ENCODE measurements at regions not wholly inside any gene's neighbourhood (a gene's known extent, or its start where the extent isn't known, plus 50 kb on each side); places are given as distances from the start of the nearest gene placed in this dataset.
A peak's percentile ranks its signal among the peaks of the same experiment; 100 is the strongest.

DNA sequence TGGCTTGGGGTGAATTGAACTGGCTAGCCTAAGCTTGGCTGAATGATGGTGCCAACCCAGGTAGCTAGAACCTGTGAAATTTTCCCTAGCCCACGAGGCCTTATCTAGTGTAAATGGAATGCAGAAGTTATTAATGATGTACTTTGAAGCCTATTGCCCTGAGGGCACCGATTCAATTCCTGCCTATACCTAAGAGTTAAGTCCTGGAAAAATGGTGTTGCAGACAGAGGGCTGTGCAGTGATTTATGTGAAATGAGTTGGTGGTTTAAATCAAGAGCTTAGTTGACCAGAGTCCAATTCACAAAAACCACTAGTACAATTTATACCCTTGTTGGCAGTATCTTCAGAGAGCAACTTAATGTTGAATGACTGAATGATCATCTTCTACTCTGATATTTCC lies 373.8 kb upstream of the JAG1 start:
- no peaks in the 10 kb centered on the region for H3K36me3 ChIP-seq
- H3K4me1 ChIP-seq (ENCODE audit: low read depth) = no peaks in the 10 kb centered on the region
- no peak for DNase-seq (ENCODE audit: low read depth in 1 of 2, low spot score in 1 of 2)
- no peaks in the 10 kb centered on the region for H3K27me3 ChIP-seq
- TF ChIP-seq CTCF (IDR thresholded peaks at IDR 0.05; ENCODE audit: low read depth, low read length) = no peak
- H3K27ac ChIP-seq = no peak overlapping the region
- no peak overlapping the region for H3K4me3 ChIP-seq
- H3K9me3 ChIP-seq (ENCODE audit: low read depth) = no peaks in the 10 kb centered on the region

GRCh38 chr20:11048739-11049138 lies 374.9 kb upstream of the JAG1 start:
- no peaks in the 10 kb centered on the region for H3K9me3 ChIP-seq (ENCODE audit: low read depth)
- no peak for DNase-seq (ENCODE audit: low read depth in 1 of 2, low spot score in 1 of 2)
- no peak overlapping the region for H3K27ac ChIP-seq
- no peak for TF ChIP-seq CTCF (IDR thresholded peaks at IDR 0.05; ENCODE audit: low read depth, low read length)
- H3K4me1 ChIP-seq (ENCODE audit: low read depth) = no peaks in the 10 kb centered on the region
- no peaks in the 10 kb centered on the region for H3K27me3 ChIP-seq
- no peak overlapping the region for H3K4me3 ChIP-seq
- H3K36me3 ChIP-seq = no peaks in the 10 kb centered on the region

- Histone ChIP-seq H3K27ac (no peak overlapping the region), H3K4me3 (no peak overlapping the region), H3K9me3 (ENCODE audit: low read depth) (no peaks in the 10 kb centered on the region), H3K27me3 (no peaks in the 10 kb centered on the region), H3K36me3 (no peaks in the 10 kb centered on the region), H3K4me1 (ENCODE audit: low read depth) (no peaks in the 10 kb centered on the region)
- TF ChIP-seq CTCF (IDR thresholded peaks at IDR 0.05; ENCODE audit: low read depth, low read length) = no peak
- DNase-seq (ENCODE audit: low read depth in 1 of 2, low spot score in 1 of 2) = no peak
These were observed 376.6 kb upstream of the JAG1 start for GRCh38 chr20:11050350-11050749.

DNA sequence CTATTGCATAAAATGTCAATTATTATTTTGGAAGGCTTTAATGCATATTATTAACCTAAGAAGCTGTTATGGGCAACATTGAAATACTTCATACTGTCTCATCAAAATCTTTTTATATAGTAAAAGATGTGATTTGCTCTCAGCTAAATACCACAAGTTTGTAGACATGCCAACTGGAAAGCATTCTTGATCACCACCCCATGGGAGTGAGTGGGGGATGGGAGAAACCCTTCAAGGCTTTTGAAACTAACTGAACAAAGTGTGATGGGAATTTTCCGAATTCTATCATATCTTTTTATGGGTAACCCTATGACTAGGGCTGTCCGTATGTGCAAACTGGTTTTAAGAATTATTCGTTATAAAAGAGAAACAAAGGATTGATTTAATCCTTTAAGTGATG lies 377.3 kb upstream of the JAG1 start:
- Histone ChIP-seq H3K27ac (no peak overlapping the region), H3K27me3 (no peaks in the 10 kb centered on the region), H3K9me3 (ENCODE audit: low read depth) (no peaks in the 10 kb centered on the region), H3K4me1 (ENCODE audit: low read depth) (no peaks in the 10 kb centered on the region), H3K36me3 (no peaks in the 10 kb centered on the region), H3K4me3 (no peak overlapping the region)
- DNase-seq (ENCODE audit: low read depth in 1 of 2, low spot score in 1 of 2) = peak in 1 of 2 donors; percentile 27
- no peak for TF ChIP-seq CTCF (IDR thresholded peaks at IDR 0.05; ENCODE audit: low read depth, low read length)

DNA sequence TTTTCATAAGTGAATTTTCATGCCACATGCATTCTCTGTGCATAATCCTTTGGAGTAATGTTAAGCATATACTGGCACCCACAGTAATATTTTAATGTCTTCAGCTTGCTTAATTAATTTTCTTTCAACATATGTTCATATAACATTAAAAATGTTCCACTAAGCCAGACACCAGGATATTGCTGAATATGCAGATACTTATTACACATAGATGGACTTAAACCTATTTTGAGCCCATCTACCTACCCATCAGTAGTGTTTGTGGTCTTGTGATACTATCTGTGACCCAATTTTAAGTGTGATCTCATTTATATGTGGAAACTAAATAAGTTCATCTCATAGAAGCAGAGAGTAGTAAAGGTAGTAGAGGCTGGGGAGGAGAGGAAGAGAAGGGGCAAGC lies 379.5 kb upstream of the JAG1 start:
- DNase-seq (ENCODE audit: low read depth in 1 of 2, low spot score in 1 of 2) = no peak
- Histone ChIP-seq H3K36me3 (no peaks in the 10 kb centered on the region), H3K27ac (no peak overlapping the region), H3K4me1 (ENCODE audit: low read depth) (no peaks in the 10 kb centered on the region), H3K27me3 (no peaks in the 10 kb centered on the region), H3K9me3 (ENCODE audit: low read depth) (no peaks in the 10 kb centered on the region), H3K4me3 (no peak overlapping the region)
- TF ChIP-seq CTCF (IDR thresholded peaks at IDR 0.05; ENCODE audit: low read depth, low read length) = no peak
